Midbrain (tissue), 1 donor: ENCODE measurements at regions not wholly inside any gene's neighbourhood (a gene's known extent, or its start where the extent isn't known, plus 50 kb on each side); places are given as distances from the start of the nearest gene placed in this dataset.
A peak's percentile ranks its signal among the peaks of the same experiment; 100 is the strongest.

Source experiments
- DNase-seq: peaks from one replicate; lab custom pipeline; 2025; lab: John Stamatoyannopoulos, UW

DNA sequence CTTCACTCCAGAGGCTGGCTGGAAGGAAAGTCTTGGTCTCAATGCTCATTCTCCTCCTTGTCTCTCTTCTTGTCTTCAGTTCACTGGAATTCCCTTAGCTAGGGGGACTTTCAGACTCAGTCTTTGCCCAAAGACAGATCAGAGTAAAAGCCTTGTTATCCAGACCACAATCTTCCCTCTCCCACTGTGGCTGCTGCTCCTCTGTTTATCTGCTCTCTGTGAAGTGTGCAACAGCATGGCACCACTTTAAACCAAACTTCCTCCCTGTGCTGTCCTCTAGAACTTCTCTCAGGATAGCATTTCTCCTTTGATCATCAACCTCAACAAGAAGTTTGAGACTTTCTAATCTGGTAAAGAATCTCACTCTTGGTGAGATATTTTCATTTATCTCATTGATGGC lies 530.1 kb upstream of the SLIT2 start:
- DNase-seq = no peak

DNA sequence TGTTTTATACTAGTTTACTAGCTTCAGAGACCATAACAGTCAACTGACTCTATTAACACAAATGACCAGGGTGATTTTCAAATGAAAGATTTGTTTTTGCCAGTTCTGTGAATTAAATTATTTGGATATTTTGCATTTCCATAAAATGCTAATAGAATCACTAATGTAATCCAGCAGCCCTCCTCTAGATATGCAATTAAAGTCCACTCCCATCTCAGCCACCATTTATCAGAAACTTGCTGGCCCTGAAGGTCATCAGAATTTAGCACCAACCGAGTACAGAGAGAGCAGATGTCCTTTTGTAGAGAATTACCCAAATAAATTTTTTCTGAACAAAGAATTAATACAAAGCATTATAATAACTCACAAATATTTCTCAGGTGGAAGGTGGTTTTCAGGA lies 531.1 kb upstream of the SLIT2 start:
- no peak for DNase-seq

DNA sequence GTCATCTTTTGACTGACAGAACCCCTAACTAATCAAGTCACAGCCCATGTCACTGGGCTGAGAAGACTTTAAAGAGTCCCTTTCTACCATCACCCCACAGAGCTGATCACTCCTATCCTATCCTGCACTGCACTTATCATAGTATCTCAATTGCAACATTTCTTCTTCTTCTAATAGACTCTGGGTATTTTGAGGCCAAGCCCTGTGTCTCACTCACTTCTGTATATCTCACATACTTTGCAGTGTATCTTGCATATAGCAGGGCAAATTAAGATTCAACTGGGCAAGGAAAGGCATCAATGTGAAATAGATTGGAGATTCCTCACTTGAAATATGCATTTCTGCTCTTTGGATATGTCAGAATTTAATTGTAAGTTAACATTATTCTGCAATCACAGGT lies 531.5 kb upstream of the SLIT2 start:
- no peak for DNase-seq

DNA sequence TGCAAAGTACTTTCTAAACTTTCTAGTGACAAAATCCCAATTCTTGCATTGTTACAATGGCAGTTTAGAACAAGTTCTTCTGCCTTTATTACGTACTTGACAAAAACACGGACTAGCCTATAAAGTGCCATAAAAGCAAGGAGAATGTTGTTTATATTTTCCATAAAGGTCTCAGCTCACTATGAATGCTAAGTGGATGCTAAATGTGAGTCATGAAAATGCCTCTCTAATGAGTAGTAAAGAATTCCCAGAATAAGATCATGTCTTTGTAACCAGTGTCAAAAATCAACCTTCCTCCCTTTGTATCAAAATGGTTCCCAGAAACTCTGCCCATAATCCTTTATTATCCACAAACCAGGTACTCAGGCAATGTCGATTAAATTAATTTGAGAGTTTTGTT lies 539.8 kb upstream of the SLIT2 start:
- no peak for DNase-seq

DNA sequence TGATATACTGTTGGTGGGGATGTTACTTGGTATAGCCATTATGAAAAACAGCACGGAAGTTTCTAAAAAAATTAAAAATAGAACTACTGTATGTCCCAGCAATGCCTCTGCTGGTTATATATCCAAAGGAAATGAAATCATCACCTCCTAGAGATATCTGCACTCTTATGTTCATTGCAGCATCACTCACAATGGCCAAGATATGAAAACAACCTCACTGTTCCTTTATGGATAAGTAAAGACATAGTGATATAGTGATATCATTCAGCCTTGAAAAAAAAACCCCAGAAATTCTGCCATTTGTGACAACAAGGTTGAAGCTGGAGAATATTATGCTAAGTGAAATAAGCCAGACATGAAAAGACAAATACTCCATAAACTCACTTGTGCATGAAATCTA lies 543.8 kb upstream of the SLIT2 start:
- no peak for DNase-seq

DNA sequence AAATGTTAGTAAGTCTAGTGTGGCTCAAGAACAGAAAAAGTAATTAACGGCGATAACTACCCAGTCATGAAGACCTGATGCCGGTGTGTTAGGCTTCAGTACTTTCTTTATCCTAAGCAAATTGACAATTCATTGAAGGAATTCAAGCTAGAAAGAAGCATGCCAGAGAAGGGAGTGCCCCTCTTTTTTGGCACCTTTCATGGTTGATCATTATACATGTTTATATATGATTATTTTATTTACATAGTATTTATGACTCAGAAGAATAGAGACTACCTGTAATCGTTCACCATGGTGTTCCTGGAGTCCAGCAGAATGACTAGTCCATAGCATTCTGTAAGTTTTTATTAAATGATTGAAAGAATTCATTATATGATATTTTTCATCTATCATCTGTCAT lies 548.3 kb upstream of the SLIT2 start:
- DNase-seq = no peak

DNA sequence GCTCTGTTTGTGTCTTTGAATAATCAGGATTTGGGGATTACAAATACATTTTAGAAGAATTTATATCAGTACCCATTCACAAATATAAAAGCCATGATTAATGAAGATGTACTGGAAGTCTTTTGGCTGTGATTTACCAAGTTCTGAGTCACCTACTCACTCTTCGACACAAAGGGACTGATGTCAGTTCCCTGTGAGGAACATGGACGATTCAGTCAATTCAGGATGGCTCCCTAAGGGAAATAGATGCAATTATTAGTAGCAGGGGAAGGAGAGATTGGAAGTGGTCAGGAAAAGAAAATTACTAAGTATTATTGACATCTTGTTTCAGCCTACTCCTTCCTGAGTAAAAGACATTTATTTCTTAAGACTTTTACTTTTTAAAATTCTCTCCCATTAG lies 550.7 kb upstream of the SLIT2 start:
- no peak for DNase-seq

DNA sequence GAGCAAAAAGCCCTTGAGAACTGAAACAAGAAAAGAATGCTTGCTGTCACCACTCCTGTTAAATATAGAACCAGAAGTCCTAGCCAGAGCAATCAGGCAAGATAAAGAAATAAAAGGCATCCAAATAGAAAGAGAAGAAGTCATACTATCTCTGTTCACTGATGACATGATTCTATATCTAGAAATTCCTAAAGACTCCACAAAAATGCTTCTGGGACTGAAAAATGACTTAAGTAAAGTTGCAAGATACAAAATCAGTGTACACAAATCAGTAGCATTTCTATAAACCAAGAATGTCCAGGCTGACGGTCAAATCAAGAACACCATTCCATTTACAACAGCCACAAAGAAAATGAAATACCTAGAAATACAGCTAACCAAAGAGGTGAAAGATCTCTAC lies 552.7 kb upstream of the SLIT2 start:
- DNase-seq = no peak

DNA sequence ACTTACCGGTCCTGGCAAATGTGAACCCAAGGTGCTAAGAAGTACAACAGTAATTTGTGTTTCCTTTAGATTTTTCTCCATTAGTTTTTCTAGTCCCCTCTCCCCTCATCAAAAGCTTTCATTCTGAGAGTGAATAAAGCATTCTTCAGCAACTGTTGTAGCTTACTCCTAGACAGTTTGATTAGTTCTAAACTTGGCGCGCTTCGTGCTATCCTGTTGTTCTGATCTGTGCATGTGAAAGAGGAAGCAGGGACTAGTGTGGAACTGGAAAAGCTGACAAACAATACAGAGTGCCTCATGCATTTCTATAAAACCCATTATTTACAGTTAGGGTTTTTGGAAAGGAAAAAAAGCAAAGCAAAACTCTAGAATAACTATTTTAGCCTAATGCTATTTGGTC lies 556.9 kb upstream of the SLIT2 start:
- DNase-seq = no peak

DNA sequence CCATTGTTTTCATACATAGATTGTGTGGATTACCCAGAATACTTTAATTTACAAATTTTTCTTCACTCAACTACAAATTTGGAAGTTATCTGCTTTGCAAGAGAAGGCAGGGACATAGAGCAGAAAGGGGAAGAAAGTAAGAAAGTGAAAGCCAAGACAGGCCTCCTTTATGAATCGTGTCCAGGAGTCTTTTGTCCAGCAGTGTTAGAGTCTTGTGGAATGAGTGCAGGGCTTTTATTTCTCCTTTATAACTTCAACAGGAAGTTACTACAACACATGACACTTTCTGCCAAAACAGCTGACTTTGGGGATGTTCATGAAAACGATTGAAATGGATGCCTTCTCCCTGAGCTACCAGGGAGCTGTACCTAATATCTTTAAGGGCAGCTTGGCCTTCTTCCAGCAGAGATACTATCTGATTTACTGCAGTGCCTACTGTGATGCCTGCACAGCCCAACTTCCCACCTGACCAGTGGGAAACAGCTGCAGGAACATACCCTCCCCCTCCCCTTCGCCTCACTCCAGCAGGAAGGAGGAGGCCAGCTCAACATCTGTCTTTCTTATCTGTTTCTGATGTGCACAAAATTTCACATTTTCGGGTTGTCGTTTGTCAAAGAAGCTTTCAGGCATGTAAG lies 557.7 kb upstream of the SLIT2 start:
- DNase-seq = no peak

DNA sequence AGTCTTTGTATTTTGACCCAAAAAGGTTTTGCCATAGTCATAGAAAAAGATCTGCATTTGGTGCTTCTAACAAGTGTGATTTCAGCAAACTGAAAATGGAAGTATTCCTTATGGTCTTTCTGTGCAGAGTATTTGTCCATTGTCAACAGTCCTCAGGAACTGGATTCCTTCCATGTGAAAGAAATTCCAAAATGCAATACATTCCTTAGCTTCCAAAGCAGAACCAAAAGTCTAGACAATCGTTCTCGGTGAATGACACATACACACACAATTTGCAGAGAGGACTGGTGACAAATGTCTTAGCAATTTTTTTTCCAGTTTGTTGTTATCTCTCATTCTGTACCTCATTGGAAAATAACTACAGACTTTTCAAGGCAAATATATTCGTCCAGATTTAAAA lies 562.2 kb upstream of the SLIT2 start:
- no peak for DNase-seq

DNA sequence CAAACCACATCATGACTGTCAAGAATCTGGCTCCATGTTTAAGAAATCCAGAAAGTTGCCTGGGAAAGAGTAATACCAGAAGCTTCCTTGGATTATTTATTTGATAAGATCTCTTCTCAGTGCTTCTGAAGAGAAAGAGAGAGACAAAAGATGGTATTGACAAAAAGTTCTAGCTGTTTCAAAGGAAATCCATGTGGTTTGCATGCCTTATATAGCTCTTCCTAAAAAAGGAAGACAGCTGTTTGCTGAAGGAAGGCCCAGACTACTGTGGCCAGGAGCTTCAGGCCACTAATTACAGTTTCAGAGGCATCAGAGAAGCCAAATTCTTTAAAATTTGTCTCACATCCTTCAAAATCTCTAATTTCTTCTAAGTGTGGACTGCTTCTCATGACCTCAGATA lies 565.2 kb upstream of the SLIT2 start:
- no peak for DNase-seq

DNA sequence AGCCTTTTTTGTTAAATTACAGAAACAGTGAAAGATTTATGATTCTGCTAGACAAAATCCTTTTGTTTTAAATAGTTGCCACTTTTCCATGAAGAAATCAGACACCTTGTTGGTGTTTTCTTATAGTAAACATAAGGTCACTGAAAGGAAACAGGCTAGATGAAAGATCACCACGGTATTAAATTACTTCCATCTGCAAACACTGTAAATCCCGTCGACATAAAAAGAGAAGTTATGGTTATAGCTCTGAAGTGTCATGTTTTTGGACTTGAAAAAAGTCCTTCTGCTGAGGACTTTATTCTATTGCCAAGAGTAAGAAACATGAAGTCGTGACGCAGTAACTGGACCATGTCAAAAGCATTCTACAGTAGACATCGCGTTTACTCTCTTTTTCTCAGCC lies 567.6 kb upstream of the SLIT2 start:
- no peak for DNase-seq

DNA sequence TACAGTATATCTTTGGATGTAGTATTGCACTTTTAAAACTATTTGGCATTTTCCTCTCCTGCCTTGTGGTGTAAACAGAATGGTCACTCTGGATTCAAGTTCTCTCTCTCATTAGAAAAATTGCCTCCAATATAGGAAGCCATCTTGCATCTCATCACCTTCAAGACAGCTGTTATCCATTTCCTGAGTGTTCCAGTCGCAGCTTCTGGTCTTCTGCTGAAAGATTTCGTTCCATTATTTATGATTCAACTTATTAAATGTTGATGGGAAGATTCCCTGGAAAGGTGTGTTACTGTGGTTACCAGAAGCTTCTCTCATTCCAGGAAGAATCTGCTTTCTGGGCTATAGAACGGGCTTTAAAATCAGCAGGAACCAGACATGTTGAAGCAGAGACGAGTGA lies 568.3 kb upstream of the SLIT2 start:
- no peak for DNase-seq

DNA sequence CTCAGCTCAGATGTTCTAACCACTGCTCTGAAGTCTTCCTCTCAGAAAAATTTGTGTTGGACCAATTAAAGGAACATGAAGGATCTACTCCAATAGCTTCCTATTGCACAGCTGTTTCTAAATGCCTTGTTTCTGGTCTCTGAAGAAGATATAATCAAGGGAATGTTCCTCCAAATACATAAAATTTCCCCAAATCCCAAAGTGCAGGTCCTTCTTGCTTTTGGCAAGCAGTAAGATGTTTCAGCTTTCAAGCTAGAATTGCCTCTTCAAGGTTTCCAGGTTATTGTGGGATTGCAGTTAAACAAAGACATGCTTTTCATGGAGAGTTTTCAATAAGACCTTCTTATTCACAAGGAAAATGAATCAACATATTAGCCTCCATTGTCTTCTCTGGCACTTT lies 574.5 kb upstream of the SLIT2 start:
- no peak for DNase-seq

DNA sequence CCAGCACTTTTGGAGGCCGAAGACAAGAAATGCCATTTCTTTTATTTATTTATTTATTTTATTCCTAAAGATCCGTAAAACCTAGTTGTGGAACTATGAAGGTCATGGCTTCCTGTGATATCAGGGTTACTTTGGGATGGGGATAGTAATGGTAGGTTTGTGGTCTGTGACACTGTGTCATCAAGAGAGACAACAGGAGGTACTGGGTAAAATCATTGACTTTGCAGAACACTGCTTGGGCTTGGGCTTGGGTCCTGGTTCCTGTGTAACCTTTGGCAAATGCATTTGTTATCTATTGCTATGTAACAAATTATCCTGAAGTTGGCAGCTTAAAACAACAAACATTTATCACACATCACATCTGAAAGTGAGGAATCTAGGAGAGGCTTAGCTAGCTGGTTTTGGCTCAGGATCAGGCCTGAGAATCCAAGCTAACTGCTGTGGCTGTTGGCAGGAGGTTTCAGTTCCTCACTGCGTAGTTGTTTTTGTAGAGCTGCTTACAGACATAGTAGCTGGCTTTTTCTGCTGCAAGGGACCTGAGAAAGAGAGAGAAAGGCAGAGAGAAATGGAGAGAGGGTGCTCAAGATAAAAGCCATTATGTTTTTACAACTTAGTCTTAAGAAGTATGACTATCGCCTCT lies 576.4 kb upstream of the SLIT2 start:
- peak; percentile 6 for DNase-seq

DNA sequence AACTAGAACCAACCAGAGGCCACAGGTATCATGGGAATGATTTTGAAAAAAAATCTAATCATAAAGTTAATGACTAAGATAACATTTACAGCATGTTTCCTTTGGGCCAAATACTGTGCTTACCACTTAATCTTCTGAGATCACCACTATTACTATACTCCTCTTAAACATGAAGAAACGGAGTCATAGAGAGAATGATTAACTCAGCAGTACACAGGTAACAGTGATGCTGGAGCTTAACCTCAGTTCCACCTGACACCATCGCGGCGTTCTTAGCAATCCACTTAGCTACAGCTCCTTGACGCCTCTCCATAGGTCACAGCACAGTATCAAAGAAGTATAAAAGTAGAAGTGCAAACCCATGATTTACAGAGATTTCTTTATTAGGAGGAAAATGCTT lies 592.6 kb upstream of the SLIT2 start:
- DNase-seq = no peak

DNA sequence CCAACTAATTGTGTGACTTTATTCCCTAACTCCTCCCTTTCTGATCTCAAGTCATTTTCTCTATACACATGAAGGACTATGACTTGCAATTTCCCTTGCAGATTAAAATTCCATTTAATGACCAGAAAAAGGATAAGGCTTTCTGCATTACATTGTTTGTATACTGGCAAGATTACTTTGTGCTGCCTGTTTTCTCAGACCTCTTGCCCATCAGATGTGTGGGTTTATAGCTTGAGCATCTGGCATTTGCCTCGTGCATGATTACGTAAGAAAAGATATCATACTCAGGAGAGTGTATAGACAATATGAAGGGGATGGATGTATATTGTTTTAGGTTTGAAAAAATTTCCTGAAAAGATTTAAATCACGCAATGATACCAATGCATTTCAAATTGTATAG lies 593.8 kb upstream of the SLIT2 start:
- DNase-seq = no peak

DNA sequence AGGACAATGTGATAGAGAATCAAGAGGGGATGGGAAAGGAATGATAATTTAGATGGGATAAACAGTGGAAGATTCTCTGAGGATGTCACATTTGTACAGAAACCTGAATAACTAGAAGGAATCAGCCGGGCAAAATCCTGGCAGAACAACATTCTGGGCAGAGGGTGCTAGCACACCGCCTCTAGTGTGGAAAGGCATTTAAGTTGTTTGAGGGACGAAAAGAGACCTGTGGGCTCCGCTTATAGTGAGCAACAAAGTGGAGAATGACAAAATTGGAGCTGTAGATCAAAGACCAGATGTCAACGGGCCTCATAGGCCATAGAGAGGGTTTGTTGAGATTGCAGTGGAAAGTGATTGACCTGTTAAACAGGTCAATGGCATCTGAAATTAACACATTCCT lies 596.0 kb upstream of the SLIT2 start:
- no peak for DNase-seq

DNA sequence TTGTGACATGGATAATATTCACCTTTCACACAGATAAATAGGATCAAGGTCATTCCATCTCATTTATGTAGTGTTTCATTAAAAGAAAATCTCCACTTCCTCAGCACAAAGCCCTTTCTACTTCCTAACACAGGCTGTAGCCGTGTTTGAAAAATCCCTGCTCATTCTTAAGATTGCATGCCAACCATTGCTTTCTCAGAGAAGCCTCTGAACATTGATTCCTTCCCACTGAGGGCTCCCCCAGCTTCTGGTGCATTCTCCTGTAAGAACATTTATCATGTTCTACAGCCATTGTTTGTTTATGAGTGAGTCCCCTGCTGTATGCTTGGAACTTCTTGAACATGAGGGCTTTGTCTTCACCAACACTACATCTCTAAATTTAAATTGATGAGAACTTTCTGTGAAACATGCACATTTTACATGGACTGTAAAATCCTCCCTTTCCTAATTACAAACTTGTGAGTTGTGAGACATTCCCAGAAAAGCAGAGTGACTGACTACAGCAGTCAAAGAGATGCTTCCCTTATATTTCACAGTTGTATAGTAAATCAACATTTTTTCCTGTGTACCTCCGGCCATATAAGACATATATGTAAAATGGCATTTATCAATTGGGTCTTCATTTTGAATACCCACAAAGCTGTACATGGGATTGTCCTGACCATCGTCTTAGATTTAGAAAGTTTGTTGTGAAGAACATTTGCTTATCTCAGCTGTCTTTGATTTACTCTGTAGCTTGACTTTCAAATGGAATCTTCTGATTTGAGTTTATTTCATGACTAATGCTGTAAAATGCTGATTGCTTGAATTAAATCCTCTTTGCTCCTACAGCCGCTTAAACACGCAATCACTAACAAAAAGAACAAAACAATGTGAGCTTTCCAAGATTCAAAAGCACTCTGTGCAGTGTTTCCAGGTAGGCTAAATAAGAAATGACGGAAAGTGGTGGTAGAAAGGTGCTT lies 600.5 kb upstream of the SLIT2 start:
- DNase-seq = no peak

DNA sequence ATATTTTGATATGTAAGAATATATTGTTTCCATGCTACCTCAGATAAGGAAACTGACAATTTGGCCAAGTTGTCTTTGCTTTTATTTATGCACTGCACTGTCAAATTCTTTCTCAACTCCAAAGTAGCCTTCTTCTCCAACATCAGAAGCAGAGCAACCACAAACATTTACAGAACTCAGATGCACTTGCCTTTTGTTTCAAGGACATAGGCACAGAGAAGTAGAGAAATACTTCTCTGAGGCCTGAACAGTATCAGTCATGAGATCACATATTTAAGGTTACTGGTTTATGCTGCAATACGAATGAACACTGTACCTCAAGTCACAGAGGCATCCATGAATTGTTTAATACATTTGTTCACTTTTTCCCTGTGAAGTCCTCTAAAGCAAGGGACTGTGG lies 606.1 kb upstream of the SLIT2 start:
- no peak for DNase-seq

DNA sequence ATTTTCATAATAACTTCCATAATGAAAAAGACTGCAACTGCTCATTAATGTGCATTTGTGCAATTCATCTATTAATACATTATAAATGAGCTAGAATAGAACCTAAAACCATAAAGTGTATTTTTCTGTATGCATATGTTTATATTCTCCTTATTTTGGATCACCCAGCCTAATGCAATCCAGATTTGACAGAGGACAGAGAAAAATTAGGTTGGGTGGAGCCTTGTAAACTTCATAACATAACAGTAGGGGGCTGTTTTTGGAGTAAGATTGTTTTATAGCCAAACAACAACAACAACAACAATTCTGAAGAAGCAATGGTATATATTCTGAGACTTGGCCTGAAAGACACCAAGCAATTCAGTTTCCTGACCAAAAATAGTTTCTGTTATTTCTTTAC lies 615.3 kb upstream of the SLIT2 start:
- no peak for DNase-seq

DNA sequence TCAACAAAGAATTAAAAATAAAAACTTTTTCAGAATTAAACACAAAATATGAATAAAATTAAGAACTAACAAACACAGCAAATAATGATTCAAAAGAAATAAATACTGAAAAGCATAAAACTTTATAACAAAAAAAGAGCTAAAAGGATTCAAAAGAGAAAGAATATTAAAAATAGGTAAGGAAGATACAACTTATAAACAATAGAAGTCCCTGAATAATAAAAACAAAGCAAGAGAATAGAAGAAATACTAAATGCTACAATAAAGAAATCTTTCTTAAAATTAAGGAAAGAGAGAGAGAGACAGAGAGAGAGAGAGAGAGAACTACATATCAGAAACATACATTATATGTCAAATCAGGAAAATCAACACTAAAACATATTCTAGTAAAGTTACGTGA lies 619.9 kb upstream of the SLIT2 start:
- no peak for DNase-seq
